ENCODE measurements at regions not wholly inside any gene's neighbourhood (a gene's known extent, or its start where the extent isn't known, plus 50 kb on each side); places are given as distances from the start of the nearest gene placed in this dataset.

GRCh38 chr3:56971261-56971660 is 89.2 kb upstream of the SPATA12 start (continued):
- TF ChIP-seq GABPA (IDR thresholded peaks at IDR 0.05; ENCODE audit: borderline replicate concordance, insufficient read depth, low read length) (no peak), TEAD4 (IDR thresholded peaks at IDR 0.05; ENCODE audit: low read depth, low read length) (no peak)
